GM10248 (cell line): ENCODE measurements at regions not wholly inside any gene's neighbourhood (a gene's known extent, or its start where the extent isn't known, plus 50 kb on each side); places are given as distances from the start of the nearest gene placed in this dataset.

ENCODE experiments used
- CTCF ChIA-PET: fragments of 300-600 bp; sonication (Branson Sonifier 250); formaldehyde crosslinking; extraction: SDS; loops from one replicate; lab custom pipeline; 2021; ENCODE audit warnings: antibody characterized with exemption; lab: Yijun Ruan, JAX
- POLR2A ChIA-PET: fragments of 350-650 bp; sonication (Branson Sonifier 250); formaldehyde crosslinking; extraction: SDS; loops from one replicate; lab custom pipeline; 2020; ENCODE audit warnings: antibody characterized with exemption; lab: Yijun Ruan, JAX
- DNase-seq: peaks from one replicate; pipeline ENCODE4 v3.0.0; 2012; ENCODE audit errors: extremely low spot score
- TF ChIP-seq, protein P1 (sequence below): IDR thresholded peaks from 2 replicates; pipeline ENCODE4 v1.5.1; 2012; ENCODE audit warnings: mild to moderate bottlenecking, low read depth; ENCODE audit errors: extremely low read depth, missing control alignments, control extremely low read depth

DNA sequence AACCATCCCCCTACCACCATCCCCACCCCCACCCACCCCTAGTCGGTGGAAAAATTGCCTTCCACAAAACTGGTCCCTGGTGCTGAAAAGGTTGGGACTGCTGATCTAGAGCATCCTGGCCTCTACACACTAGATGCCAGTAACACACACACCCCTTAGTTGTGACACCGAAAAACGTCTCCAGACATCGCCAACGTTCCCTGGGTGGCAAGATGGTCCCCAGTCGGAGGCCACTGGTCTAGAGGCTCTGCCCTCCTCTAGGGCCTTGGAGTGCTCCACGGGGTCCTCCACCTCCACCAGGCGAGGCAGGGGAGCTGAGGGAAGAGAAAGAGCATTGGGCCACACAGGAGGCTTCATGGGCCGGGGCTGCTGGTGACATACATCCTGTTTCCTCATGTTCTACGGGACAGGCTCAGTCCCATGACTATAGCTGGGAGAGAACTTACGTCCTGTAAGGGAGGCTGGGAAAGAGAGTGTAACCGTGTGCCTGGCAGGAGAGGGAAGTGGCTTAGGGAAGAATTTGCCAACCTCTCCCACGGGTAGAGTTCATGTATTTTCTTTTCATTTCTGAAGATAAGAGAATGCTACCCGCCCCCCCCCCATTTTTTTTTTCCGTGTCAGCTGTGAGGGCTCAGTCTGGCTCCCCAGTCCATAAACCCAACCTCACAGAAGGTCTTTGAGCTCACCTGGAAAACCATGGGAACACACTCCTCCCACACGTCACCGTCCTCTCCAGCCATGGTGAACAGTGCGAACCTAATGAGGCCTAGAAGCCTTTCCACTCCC, 132.7 kb upstream of the MYCN start:
- TF ChIP-seq, protein P1, sequence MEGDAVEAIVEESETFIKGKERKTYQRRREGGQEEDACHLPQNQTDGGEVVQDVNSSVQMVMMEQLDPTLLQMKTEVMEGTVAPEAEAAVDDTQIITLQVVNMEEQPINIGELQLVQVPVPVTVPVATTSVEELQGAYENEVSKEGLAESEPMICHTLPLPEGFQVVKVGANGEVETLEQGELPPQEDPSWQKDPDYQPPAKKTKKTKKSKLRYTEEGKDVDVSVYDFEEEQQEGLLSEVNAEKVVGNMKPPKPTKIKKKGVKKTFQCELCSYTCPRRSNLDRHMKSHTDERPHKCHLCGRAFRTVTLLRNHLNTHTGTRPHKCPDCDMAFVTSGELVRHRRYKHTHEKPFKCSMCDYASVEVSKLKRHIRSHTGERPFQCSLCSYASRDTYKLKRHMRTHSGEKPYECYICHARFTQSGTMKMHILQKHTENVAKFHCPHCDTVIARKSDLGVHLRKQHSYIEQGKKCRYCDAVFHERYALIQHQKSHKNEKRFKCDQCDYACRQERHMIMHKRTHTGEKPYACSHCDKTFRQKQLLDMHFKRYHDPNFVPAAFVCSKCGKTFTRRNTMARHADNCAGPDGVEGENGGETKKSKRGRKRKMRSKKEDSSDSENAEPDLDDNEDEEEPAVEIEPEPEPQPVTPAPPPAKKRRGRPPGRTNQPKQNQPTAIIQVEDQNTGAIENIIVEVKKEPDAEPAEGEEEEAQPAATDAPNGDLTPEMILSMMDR: no peak
- ChIA-PET CTCF (no interaction called here), POLR2A (no interaction called here)
- no peak for DNase-seq

DNA sequence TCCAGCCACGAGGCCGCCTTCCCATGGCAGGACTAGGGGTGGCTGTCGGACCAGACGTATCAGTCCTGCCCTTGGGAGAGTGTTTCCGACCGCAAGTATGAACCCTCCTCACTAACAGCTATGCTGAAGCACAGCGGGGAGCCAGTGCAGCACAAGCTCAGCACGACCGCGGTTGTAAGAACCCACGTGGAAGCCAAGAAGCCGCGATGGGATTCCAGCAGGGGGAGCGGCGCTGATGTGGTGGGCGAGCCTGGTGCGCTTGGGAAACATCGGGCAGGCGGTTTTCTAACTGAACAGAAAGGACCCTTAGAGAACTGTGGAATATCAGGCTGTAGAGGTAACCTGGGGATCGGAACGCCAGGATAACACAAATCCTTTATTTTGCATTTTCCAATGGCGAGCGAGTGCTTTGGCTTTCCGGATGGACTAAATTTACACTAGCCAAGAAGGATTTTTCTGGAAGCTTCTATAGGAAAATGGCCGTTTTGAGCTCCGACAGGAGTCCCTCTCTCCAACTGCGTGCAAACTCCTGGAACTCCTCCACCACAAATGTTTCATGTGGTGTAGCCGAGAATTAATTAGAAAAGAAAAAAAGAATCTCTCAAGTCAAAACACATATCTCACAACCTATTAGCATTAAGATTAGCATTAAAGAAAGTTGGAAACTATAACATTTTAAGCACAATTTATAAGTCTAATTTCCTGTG, 132.0 kb upstream of the MYCN start:
- POLR2A ChIA-PET: no interaction called here
- CTCF ChIA-PET: no interaction called here
- TF ChIP-seq, protein P1: no peak
- no peak for DNase-seq

DNA sequence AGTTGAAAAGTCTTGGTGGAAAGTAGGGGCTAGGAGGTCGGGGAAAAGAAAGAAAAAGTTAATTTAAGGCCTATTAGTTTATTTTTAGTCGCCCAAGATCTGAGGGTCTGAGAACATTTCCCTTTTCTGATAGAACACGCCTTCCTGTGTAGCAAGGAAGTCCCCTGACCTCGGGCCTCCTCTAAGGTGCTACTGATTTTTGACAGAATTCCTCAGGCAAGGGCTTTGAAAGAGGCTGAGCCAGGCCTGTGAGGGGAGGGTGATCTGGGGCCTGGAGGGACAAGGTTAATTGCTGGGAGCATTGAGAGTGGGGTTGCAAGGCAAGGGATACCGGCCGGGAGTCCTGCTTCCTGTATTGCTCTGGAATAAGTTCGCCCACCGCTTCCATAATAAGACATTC, 131.4 kb upstream of the MYCN start:
- ChIA-PET POLR2A (no interaction called here), CTCF (no interaction called here)
- no peak for DNase-seq
- TF ChIP-seq, protein P1: no peak

DNA sequence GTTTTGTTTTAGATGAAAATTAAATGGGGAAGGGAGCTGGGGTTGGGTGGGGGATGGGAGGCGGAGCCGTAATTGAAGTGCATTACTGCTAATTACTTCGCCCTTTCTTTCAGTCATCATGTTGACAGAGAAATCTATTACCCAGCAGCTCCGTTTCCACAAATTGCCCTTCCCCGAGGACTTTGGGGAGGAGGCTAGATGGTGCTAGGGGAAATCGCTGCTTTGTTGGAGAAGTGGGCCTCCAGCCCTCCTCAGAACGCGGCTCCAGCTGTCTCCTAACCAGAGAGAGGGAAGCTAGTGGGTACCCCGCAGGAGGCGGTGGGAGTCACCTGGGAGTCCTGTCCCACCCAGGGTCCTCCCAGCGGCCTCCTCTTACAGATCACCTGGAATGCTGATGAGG, 130.9 kb upstream of the MYCN start:
- ChIA-PET CTCF (no interaction called here), POLR2A (no interaction called here)
- TF ChIP-seq, protein P1: no peak
- DNase-seq: no peak

DNA sequence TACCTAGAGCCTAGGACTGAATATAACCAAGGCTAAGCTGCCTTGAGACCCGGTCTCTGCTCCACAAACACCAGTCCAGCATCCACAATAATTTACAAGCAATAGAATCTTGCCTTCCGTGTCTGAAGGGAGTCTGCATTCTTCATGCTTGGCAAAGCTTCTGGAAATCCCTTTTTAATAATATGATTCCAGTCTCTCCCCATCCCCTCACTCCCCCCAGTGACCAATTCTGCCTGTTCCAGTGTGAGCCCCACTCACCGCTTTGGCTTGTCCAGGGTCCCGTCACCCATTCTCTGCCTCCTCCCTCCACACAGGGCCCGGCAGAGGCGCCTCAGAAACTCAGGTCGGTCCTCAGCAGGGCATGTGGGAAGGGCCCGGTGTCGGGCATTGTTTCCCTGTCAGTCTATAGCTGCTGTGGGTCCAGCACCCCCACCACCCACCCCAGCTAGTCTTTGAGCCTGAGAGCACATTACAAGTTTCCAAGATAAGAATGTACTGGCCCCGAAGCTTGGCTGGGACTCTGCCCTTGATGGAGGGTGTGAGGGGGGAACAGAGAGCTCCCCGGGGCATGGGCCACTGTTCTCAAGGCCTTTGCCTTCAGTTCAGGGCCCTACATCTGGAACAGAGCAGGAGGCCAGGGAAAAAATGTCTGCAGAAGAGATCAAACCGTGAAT, 129.7 kb upstream of the MYCN start:
- no peak for DNase-seq
- TF ChIP-seq, protein P1: no peak
- ChIA-PET POLR2A (no interaction called here), CTCF (interaction anchor here (1.3 kb wide), 1 partner anchor 129 kb away, joined by 3 read pairs; no protein-coding TSS in a partner anchor)

DNA sequence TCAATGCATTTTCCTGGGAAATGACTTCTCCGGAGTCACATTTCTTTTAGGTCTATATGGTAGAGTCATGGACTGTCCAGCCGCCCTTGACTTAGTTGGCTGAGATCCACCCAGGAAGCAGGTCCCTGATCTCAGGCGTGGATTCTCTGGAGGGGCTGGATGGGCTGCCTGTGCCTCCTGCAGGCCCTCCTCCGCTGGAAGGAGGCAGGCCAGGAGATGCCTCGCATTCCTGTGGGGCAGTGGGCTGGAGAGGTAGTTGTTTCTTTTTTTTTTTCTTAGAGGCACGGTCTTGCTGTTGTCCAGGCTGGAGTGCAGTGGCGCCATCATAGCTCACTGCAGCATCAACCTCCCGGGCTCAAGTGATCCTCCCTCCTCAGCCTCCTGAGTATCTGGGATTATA, 129.0 kb upstream of the MYCN start:
- POLR2A ChIA-PET: no interaction called here
- TF ChIP-seq, protein P1: no peak
- no peak for DNase-seq
- CTCF ChIA-PET: interaction anchor here (1.3 kb wide), 1 partner anchor 128 kb away, joined by 3 read pairs; no protein-coding TSS in a partner anchor
